OCI-LY1 (cell line): ENCODE measurements at regions not wholly inside any gene's neighbourhood (a gene's known extent, or its start where the extent isn't known, plus 50 kb on each side); places are given as distances from the start of the nearest gene placed in this dataset.
"Not testable (repeated sequence)": the region's sequence is repeated elsewhere in the genome, so short reads cannot be mapped to it uniquely, and the experiment has no call there.

ENCODE experiments used
- CTCF ChIP-seq: fragments of 200-600 bp; sonication (generic), shearing (Covaris generic); IDR thresholded peaks from 2 replicates; pipeline ENCODE4 v1.5.1; 2017; ENCODE audit warnings: mild to moderate bottlenecking, antibody characterized with exemption, low read length, moderate library complexity, mixed read lengths
- EZH2 ChIP-seq: fragments of 200-600 bp; sonication (generic), shearing (Covaris generic); IDR thresholded peaks from 2 replicates; pipeline ENCODE4 v1.8.0; 2017; ENCODE audit warnings: borderline replicate concordance, mixed run types, mild to moderate bottlenecking, antibody characterized with exemption, low read length, moderate library complexity, mixed read lengths

GRCh38 chr21:6436205-6436604 is 4085.2 kb upstream of the TPTE start:
- not testable (repeated sequence) for TF ChIP-seq CTCF, EZH2
